HG03378 (cell line): ENCODE measurements at regions not wholly inside any gene's neighbourhood (a gene's known extent, or its start where the extent isn't known, plus 50 kb on each side); places are given as distances from the start of the nearest gene placed in this dataset.
A peak's percentile ranks its signal among the peaks of the same experiment; 100 is the strongest.

ENCODE experiments used
- ATAC-seq: cut with Tn5 transposase; IDR thresholded peaks from one replicate; pipeline ENCODE4 v1.9.1; 2021; ENCODE audit warnings: mild to moderate bottlenecking, moderate library complexity; ENCODE audit not compliant: unreplicated experiment

GRCh38 chr21:29228306-29228705, 70.4 kb upstream of the BACH1 start:
- no peak for ATAC-seq

DNA sequence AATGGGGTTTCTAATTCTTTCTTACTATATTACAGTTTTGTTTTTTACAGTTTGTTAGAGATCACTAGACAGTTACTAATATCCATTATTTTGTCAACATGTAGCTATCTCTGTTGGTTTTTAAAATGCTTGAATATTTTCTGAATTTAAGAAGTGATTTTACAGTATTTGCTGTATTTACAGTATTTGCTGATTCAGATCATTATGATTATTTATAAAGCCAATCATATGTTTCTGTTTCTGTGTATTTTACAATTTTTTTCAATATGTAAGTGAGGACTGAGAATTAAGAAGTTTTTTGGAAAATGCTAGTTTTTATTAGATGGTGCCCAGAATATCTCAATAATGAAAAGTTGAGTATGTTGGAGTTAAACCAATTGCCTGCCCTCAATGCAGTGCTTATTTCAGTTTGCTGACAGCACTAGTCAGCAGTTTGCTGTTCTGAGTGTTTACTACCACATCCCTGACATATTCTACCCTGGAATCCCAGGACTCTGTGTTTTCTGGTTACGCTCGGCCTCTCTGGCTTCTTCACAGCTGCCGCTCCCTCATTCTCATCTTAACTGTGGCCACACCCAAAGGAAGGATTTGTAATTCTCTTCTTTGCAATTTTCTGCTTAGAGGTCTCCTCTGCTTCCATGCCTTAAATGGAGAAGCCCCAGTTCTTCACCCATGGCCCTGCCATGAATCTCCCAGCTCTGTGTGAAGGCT, 68.0 kb upstream of the BACH1 start:
- no peak for ATAC-seq

DNA sequence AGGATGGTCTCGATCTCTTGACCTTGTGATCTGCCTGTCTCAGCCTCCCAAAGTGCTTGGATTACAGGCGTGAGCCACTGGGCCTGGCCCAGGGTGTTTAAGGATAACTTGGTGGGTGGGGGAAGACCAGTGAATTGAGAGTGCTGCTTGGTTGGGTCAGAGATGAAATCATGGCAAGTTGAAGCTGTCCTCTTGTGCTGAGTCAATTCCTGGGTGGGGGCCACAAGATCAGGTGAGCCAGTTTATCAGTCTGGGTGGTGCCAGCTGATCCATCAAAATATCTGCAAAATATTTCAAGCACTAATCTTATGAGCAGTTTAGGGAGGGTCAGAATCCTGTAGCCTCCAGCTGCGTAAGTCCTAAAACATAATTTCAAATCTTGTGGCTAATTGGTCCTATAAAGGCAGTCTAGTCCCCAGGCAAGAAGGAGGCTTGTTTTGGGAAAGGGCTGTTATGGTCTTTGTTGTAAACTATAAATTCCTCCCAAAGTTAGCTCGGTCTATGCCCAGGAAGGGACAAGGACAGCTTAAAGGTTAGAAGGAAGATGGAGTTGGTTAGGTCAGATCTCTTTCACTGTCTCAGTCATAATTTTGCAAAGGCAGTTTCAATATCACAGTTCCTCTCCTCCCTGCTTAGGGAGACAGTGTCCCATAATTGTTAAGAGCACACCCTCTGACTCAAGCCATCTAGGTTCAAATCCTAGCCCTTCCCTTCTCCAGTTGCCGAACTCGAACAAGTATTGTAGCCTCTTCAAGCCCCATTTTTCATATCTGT, 66.8 kb upstream of the BACH1 start:
- no peak for ATAC-seq

- ATAC-seq = no peak
Observed at GRCh38 chr21:29232530-29233255, 66.0 kb upstream of the BACH1 start.

GRCh38 chr21:29233256-29233546, 65.5 kb upstream of the BACH1 start:
- ATAC-seq = peak; percentile 0

DNA sequence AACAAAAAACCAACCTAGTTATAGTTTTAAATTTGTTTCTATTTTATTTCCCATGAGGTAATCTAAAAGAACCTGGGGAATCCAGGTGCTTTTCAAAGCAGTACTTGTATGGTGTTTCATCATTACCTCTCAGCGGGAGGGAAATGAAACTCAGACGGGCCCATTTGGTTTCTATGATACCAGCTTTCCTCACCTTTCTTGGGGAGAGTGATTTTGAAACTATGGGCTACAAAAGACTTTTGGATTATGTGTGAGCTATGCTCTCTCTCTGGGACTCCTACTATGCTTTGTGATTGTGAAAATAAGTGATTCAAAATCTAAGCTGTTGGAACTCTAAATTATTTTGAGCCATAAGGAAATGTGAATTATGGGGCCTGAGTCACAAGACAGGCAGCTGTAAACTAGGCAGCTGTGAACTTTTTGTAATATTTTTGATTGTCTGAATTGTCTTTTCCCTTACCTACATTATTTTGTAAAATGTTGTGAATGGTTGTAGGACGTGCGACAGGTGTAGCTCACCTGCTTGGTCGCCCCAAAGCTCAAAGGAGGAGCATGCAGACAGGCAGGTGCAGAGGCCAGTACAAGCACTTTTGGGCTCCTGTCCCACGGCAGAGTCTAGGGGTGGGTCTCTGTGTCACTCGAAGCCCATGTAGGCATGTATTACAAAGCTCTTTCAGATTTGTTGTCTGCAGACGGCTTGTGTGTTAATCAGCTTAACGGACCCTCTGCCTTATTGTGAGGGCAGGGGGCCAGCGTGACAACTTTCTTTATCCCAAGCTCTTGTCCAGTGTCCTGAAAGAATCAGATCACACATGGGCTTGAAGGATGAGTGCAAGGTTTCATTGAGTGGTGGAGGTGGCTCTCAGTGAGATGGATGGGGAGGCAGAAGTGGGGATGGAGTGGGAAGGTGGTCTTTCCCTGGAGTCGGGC, 64.8 kb upstream of the BACH1 start:
- peak; percentile 61 for ATAC-seq

DNA sequence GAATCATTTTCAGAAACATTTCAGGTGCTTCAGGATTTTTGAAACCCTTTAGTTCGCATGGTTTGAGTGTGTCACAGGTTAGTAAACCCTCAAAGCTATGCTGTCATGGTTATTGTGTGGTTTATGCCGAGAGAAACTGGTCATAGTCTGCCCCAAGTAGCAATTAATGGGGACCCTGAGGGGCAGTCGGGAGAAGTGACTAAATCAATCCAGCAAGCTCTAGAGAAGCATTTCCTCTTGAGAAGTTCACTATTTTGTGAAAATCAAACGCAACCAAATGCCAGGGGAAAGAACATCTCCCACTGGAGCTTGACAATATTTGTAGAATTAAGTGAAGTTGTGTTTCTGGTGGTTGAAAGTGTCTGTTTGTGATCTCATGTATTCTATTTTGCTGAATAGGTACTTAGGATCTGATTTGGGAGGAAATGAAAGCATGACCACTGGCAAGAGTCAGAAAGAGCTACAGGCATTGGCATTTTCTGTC, 63.0 kb upstream of the BACH1 start:
- ATAC-seq = peak; percentile 58

- no peak for ATAC-seq
Observed at GRCh38 chr21:29236201-29236600, 62.5 kb upstream of the BACH1 start.

- no peak for ATAC-seq
Observed at GRCh38 chr21:29237110-29238052, 61.3 kb upstream of the BACH1 start.

DNA sequence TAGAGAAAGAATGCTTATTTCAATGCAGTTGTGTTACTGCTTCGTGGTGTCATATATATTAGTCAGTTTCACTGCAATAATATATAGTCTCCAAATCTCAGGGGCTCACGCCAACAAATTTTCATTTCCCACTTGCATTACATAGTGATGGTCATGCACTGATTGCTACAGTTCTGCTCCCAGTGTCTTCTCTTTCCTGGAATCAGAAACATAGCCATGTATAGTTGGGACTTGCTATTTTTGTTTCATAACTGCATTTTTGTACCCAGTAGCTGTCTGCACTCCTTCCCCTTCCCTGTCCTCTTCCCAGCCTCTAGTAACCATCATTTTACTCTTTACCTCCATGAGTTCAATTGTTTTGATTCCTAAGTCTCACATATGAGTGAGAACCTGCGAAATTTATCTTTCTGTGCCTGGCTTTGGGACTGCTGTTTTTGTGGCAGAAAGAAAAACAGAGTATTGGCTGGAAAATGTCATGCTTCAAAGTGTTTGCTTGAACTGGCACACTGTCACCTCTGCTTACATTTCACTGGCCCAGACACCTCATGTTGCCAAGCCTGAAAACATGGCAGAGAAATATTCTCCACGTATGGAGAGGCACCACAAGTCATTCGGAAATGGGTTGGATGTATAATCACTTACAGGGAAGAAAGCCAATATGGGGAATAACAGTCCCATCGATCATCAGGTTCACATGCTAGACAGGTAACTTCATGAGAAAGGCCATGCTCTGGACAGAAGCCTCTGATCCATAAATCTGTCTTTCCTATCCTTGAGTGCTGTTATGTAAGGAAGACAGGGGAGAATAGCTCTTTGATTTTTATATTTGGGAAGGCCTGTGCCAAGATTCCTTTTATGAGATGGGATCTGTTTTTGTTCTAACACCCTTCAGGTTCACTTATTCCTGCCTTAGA, 60.4 kb upstream of the BACH1 start:
- no peak for ATAC-seq

DNA sequence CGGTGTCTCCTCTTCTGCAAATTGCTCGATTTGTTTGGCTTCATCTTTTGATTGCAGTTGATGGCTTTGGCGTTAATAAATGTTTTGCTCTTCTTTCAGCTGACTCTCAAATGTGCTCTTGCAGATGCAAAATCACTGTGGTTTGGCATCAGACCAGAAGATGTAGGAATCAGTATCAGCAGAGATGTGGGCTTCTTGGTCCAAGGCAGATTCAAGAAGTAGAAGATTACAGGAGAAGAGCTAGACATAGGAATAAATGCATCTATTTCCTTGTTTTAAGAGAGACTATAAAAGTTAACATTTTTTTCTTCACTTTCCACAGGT, 59.8 kb upstream of the BACH1 start:
- no peak for ATAC-seq

- no peak for ATAC-seq
Observed at GRCh38 chr21:29240136-29240535, 58.6 kb upstream of the BACH1 start.

DNA sequence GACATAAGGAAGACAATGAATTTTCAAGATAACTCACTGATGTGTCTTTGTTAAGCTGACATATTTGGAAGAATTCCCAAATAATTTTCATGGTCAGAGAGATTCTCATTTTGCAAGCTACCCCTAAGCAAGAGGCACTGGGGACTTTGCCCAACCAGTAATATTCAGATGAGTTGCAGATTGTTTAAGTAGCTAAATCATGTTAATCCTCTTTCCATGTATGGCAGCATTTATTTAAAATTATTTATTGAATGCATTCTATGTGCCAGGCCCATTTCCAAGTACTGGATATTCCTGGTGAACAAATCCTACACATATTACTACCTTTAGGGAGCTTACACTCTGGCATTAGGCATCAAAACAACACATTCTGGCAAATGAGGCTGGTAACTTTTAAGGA, 56.5 kb upstream of the BACH1 start:
- ATAC-seq = no peak

DNA sequence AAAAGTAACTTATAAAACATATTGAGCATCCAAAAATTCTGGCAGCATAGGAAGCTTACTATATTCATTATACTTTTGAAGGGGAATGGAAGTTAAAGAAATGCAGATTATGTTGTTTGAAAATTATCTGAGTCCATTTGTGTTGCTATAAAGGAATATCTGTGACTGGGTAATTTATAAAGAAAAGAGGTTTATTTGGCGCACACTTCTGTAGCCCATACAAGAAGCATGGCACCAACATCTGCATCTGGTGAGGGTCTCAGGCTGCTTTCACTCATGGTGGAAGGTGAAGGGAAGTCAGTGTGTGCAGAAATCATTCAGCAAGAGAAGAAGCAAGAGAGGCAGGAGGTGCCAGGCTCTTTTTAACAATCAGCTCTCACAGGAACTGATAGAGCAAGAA, 55.5 kb upstream of the BACH1 start:
- no peak for ATAC-seq

GRCh38 chr21:29245104-29245643, 53.5 kb upstream of the BACH1 start:
- peak; percentile 84 for ATAC-seq

GRCh38 chr21:29245863-29246262, 52.9 kb upstream of the BACH1 start:
- no peak for ATAC-seq

GRCh38 chr21:29246614-29247013, 52.1 kb upstream of the BACH1 start:
- no peak for ATAC-seq

GRCh38 chr21:29248124-29248523, 50.6 kb upstream of the BACH1 start:
- ATAC-seq = no peak
